HG02678 (cell line): ENCODE measurements at regions not wholly inside any gene's neighbourhood (a gene's known extent, or its start where the extent isn't known, plus 50 kb on each side); places are given as distances from the start of the nearest gene placed in this dataset.

ENCODE experiments used
- ATAC-seq: cut with Tn5 transposase; IDR thresholded peaks from one replicate; pipeline ENCODE4 v1.9.1; 2021; ENCODE audit warnings: mild to moderate bottlenecking, moderate library complexity; ENCODE audit not compliant: unreplicated experiment

- no peak for ATAC-seq
Measured at GRCh38 chr13:40136896-40137295, 481.4 kb downstream of the COG6 start.

GRCh38 chr13:40137400-40137799 is 481.9 kb downstream of the COG6 start:
- no peak for ATAC-seq

GRCh38 chr13:40139896-40140520 is 484.5 kb downstream of the COG6 start:
- no peak for ATAC-seq

- ATAC-seq, result no peak
Measured at GRCh38 chr13:40141859-40142555, 486.5 kb downstream of the COG6 start.

GRCh38 chr13:40143106-40143505 is 487.6 kb downstream of the COG6 start:
- no peak for ATAC-seq

GRCh38 chr13:40143559-40143958 is 488.1 kb downstream of the COG6 start:
- no peak for ATAC-seq

GRCh38 chr13:40145139-40145538 is 489.7 kb downstream of the COG6 start:
- no peak for ATAC-seq

GRCh38 chr13:40146063-40146462 is 490.6 kb downstream of the COG6 start:
- no peak for ATAC-seq

- ATAC-seq, result no peak
Measured at GRCh38 chr13:40146611-40147117, 491.2 kb downstream of the COG6 start.

- no peak for ATAC-seq
Measured at GRCh38 chr13:40148101-40148500, 492.6 kb downstream of the COG6 start.

- no peak for ATAC-seq
Measured at GRCh38 chr13:40148742-40149141, 493.3 kb downstream of the COG6 start.

GRCh38 chr13:40149611-40150274 is 494.3 kb downstream of the COG6 start:
- no peak for ATAC-seq

- ATAC-seq, result no peak
Measured at GRCh38 chr13:40151673-40152072, 496.2 kb downstream of the COG6 start.

- ATAC-seq, result no peak
Measured at GRCh38 chr13:40152145-40152544, 496.7 kb downstream of the COG6 start.

- no peak for ATAC-seq
Measured at GRCh38 chr13:40152922-40153321, 497.5 kb downstream of the COG6 start.

GRCh38 chr13:40153516-40153915 is 498.1 kb downstream of the COG6 start:
- ATAC-seq, result no peak

GRCh38 chr13:40155201-40155600 is 499.7 kb downstream of the COG6 start:
- ATAC-seq, result no peak

GRCh38 chr13:40158218-40158617 is 502.8 kb downstream of the COG6 start:
- ATAC-seq, result no peak

GRCh38 chr13:40158757-40159156 is 503.3 kb downstream of the COG6 start:
- no peak for ATAC-seq

GRCh38 chr13:40159736-40160135 is 504.3 kb downstream of the COG6 start:
- ATAC-seq, result no peak

- ATAC-seq, result no peak
Measured at GRCh38 chr13:40160618-40161350, 505.3 kb downstream of the COG6 start.
